HepG2 (cell line): ENCODE measurements at regions not wholly inside any gene's neighbourhood (a gene's known extent, or its start where the extent isn't known, plus 50 kb on each side); places are given as distances from the start of the nearest gene placed in this dataset.

ENCODE experiments used
- BHLHE40 ChIP-seq: IDR thresholded peaks from 2 replicates; pipeline ENCODE4 v1.6.1; 2011; ENCODE audit warnings: low read length, improper control_type of control experiment
- BRD4 ChIP-seq: sonication (generic); formaldehyde crosslinking; IDR thresholded peaks from 2 replicates; pipeline ENCODE4 v1.4.0; 2020; ENCODE audit warnings: missing genetic modification reagents
- CREM ChIP-seq, 2 experiments: sonication (generic) in 1 of 2; formaldehyde crosslinking in 1 of 2; IDR thresholded peaks; 2 replicates each; pipeline versions ENCODE4 v1.4.0 to v1.6.1; 2016 to 2020; ENCODE audit warnings: antibody characterized with exemption in 1 of 2, mild to moderate bottlenecking in 1 of 2, missing genetic modification reagents in 1 of 2
- POLR2A ChIP-seq, 2 experiments: IDR thresholded peaks; 2 replicates each; pipeline ENCODE4 v1.6.1; 2011; ENCODE audit warnings: low read depth in 2 of 2, low read length in 2 of 2, mild to moderate bottlenecking in 1 of 2, moderate library complexity in 1 of 2; ENCODE audit not compliant: insufficient read depth in 1 of 2
- POLR2AphosphoS5 ChIP-seq: IDR thresholded peaks from 2 replicates; pipeline ENCODE4 v1.6.1; 2012; ENCODE audit warnings: low read depth, low read length
- THRA ChIP-seq: sonication (generic); formaldehyde crosslinking; IDR thresholded peaks from 2 replicates; pipeline ENCODE4 v1.4.0; 2020; ENCODE audit warnings: missing genetic modification reagents, borderline replicate concordance
- YY1 ChIP-seq: IDR thresholded peaks from 2 replicates; pipeline ENCODE4 v1.6.1; 2011; ENCODE audit warnings: low read length, low read depth, moderate library complexity, mild to moderate bottlenecking; ENCODE audit not compliant: insufficient read depth, insufficient replicate concordance
- ZFAT ChIP-seq: sonication (generic); formaldehyde crosslinking; conservative IDR thresholded peaks from 2 replicates; pipeline ENCODE4 v1.8.1; 2023; ENCODE audit warnings: missing genetic modification reagents, inconsistent platforms
- ZNF432 ChIP-seq: sonication (generic); formaldehyde crosslinking; IDR thresholded peaks from 2 replicates; pipeline ENCODE4 v1.5.0; 2020; ENCODE audit warnings: missing genetic modification reagents, mild to moderate bottlenecking, borderline replicate concordance
- TF ChIP-seq, protein P1 (sequence below): sonication (generic); formaldehyde crosslinking; IDR thresholded peaks from 2 replicates; pipeline ENCODE4 v1.5.0; 2020; ENCODE audit warnings: mild to moderate bottlenecking, missing genetic modification reagents, borderline replicate concordance
- TF ChIP-seq, protein P2 (sequence below): IDR thresholded peaks from 2 replicates; pipeline ENCODE4 v1.6.1; 2012; ENCODE audit warnings: inconsistent platforms
- TF ChIP-seq, protein P3 (sequence below): sonication (generic); formaldehyde crosslinking; IDR thresholded peaks from 2 replicates; pipeline ENCODE4 v1.4.0; 2020; ENCODE audit warnings: low read depth, mild to moderate bottlenecking, missing genetic modification reagents

- TF ChIP-seq, protein P1, sequence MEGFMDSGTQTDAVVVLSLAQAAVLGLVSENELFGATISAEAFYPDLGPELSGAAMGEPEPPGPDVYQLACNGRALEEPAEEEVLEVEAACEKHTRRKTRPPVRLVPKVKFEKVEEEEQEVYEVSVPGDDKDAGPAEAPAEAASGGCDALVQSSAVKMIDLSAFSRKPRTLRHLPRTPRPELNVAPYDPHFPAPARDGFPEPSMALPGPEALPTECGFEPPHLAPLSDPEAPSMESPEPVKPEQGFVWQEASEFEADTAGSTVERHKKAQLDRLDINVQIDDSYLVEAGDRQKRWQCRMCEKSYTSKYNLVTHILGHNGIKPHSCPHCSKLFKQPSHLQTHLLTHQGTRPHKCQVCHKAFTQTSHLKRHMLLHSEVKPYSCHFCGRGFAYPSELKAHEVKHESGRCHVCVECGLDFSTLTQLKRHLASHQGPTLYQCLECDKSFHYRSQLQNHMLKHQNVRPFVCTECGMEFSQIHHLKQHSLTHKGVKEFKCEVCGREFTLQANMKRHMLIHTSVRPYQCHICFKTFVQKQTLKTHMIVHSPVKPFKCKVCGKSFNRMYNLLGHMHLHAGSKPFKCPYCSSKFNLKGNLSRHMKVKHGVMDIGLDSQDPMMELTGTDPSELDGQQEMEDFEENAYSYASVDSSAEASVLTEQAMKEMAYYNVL: no peak
- TF ChIP-seq POLR2A (IDR thresholded peaks at IDR 0.05; ENCODE audit: insufficient read depth in 1 of 2, low read depth in 2 of 2, low read length in 2 of 2) (no peak), BRD4 (no peak), BHLHE40 (no peak), CREM (IDR thresholded peaks at IDR 0.05) (no peak), CREM (CRISPR knock-in tag; IDR thresholded peaks at IDR 0.05) (no peak), ZFAT (CRISPR knock-in tag) (no peak), ZNF432 (CRISPR knock-in tag) (no peak), YY1 (no peak), POLR2AphosphoS5 (no peak), THRA (CRISPR knock-in tag) (no peak)
- TF ChIP-seq, protein P2, sequence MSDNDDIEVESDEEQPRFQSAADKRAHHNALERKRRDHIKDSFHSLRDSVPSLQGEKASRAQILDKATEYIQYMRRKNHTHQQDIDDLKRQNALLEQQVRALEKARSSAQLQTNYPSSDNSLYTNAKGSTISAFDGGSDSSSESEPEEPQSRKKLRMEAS: no peak
- TF ChIP-seq, protein P3, sequence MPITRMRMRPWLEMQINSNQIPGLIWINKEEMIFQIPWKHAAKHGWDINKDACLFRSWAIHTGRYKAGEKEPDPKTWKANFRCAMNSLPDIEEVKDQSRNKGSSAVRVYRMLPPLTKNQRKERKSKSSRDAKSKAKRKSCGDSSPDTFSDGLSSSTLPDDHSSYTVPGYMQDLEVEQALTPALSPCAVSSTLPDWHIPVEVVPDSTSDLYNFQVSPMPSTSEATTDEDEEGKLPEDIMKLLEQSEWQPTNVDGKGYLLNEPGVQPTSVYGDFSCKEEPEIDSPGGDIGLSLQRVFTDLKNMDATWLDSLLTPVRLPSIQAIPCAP (CRISPR knock-in tag): no peak
Observed at GRCh38 chr6:30804333-30804732, 60.0 kb upstream of the IER3 start.
